PC-3 (cell line): ENCODE measurements at regions not wholly inside any gene's neighbourhood (a gene's known extent, or its start where the extent isn't known, plus 50 kb on each side); places are given as distances from the start of the nearest gene placed in this dataset.

ENCODE experiments used
- ATAC-seq: fragments of 200-7000 bp; cut with Tn5 transposase; 2 replicates; pipeline ENCODE4 v1.9.1; 2020; ENCODE audit warnings: mild to moderate bottlenecking, moderate library complexity
- BruUV-seq: library from RNA; stranded (reverse); fragments of 400-500 nt; replicated peaks from 2 replicates; lab custom pipeline; 2021; lab: Mats Ljungman, UMichigan
- CTCF ChIA-PET: fragments of 300-600 bp; sonication (Branson Sonifier 250); formaldehyde crosslinking; loops from one replicate; lab custom pipeline; 2022; ENCODE audit warnings: antibody characterized with exemption; lab: Charles Lee
- POLR2A ChIA-PET: fragments of 300-600 bp; sonication (Branson Sonifier 250); formaldehyde crosslinking; loops from one replicate; lab custom pipeline; 2022; ENCODE audit warnings: antibody characterized with exemption; ENCODE audit not compliant: unreplicated experiment; lab: Charles Lee
- DNase-seq: peaks from one replicate; pipeline ENCODE4 v3.0.0-alpha.2; 2015
- H2AFZ ChIP-seq: fragments of 300-600 bp; sonication (generic); 2 replicates; pipeline ENCODE4 v1.6.0; 2016; ENCODE audit warnings: antibody characterized with exemption, low read length
- H3F3A ChIP-seq: fragments of 300-600 bp; sonication (generic); one replicate; pipeline ENCODE4 v1.6.0; 2017; ENCODE audit warnings: antibody characterized with exemption, low read length, control low read depth, mild to moderate bottlenecking; ENCODE audit not compliant: unreplicated experiment
- H3K27ac ChIP-seq: fragments of 300-600 bp; sonication (generic); 2 replicates; pipeline ENCODE4 v1.5.1; 2016; ENCODE audit warnings: mild to moderate bottlenecking, low read length
- H3K27me3 ChIP-seq: fragments of 300-600 bp; sonication (generic); 2 replicates; pipeline ENCODE4 v1.6.1; 2016; ENCODE audit warnings: low read length, mixed read lengths
- H3K36me3 ChIP-seq: fragments of 300-600 bp; sonication (generic); 2 replicates; pipeline ENCODE4 v1.6.1; 2016; ENCODE audit warnings: low read depth, mixed run types, low read length, mixed read lengths
- H3K4me1 ChIP-seq: fragments of 300-600 bp; sonication (generic); 2 replicates; pipeline ENCODE4 v1.5.1; 2016; ENCODE audit warnings: low read length; ENCODE audit not compliant: insufficient read depth
- H3K4me2 ChIP-seq: fragments of 300-600 bp; sonication (generic); 2 replicates; pipeline ENCODE4 v1.6.0; 2016; ENCODE audit warnings: low read length
- H3K4me3 ChIP-seq: fragments of 300-600 bp; sonication (generic); 2 replicates; pipeline ENCODE4 v1.5.1; 2016; ENCODE audit warnings: mild to moderate bottlenecking, low read length, mixed read lengths
- H3K79me2 ChIP-seq: fragments of 300-600 bp; sonication (generic); 2 replicates; pipeline ENCODE4 v1.6.1; 2017; ENCODE audit warnings: low read length, mixed read lengths
- H3K9ac ChIP-seq: fragments of 300-600 bp; sonication (generic); 2 replicates; pipeline ENCODE4 v1.6.0; 2016; ENCODE audit warnings: mild to moderate bottlenecking, low read length
- H3K9me2 ChIP-seq: fragments of 300-600 bp; sonication (generic); replicated peaks from 2 replicates; pipeline ENCODE4 v1.6.1; 2016; ENCODE audit warnings: mixed run types, low read length, mixed read lengths
- H3K9me3 ChIP-seq: fragments of 300-600 bp; sonication (generic); 2 replicates; pipeline ENCODE4 v1.6.1; 2016; ENCODE audit warnings: low read length, mixed read lengths
- H4K20me1 ChIP-seq: fragments of 300-600 bp; sonication (generic); 2 replicates; pipeline ENCODE4 v1.6.1; 2016; ENCODE audit warnings: low read length, mixed read lengths
- EZH2 ChIP-seq: fragments of 300-600 bp; sonication (generic); IDR thresholded peaks from one replicate; pipeline ENCODE4 v1.6.1; 2017; ENCODE audit warnings: antibody characterized with exemption, mild to moderate bottlenecking, low read length; ENCODE audit not compliant: unreplicated experiment
- EZH2phosphoT487 ChIP-seq: fragments of 300-600 bp; sonication (generic); IDR thresholded peaks from 2 replicates; pipeline ENCODE4 v1.6.1; 2018; ENCODE audit warnings: mild to moderate bottlenecking, antibody characterized with exemption, low read length, borderline replicate concordance
- intact Hi-C: fragments of 100-400 bp; cut with micrococcal nuclease; formaldehyde crosslinking; loops from 2 replicates; pipeline ENCODE4 v1.9.0; 2023
- TF ChIP-seq, protein P1 (sequence below): fragments of 300-600 bp; sonication (generic); conservative IDR thresholded peaks from 2 replicates; pipeline ENCODE4 v1.5.1; 2017; ENCODE audit warnings: antibody characterized with exemption, low read depth, mild to moderate bottlenecking, low read length

DNA sequence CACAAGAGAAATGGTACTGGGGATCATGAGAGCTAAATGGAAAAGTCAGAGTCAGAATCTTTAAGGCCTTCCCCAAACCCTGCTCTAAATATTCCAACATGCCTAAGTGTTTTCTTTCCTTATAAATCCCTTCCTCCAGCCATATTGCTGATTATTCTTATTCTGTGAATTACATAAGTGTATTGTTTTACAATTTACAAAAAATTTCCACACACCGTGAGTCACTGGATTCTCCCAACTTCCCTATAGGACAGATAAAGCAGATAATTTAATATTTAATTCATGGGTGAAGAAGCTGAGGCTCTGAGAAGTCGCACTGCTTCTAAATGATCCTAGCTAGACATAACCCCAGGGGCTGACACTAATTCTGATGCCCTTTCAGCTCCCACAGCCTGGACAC is 243.3 kb upstream of the JUN start:
- no peak overlapping the region for H3K4me3 ChIP-seq
- intact Hi-C loops: loop anchor here (10.0 kb wide), 1 partner anchor 242 kb away; the partner anchor contains the start of gene JUN
- CTCF ChIA-PET: no interaction called here
- H2AFZ ChIP-seq: no peak overlapping the region
- H3K27ac ChIP-seq: peak overlapping the region; percentile 49
- peaks cover 37% of the 10 kb centered on the region for H3K4me1 ChIP-seq
- no peaks in the 10 kb centered on the region for H3K27me3 ChIP-seq
- ATAC-seq (no peak), DNase-seq (no peak)
- no peak overlapping the region for H3K9ac ChIP-seq
- H3K36me3 ChIP-seq: no peaks in the 10 kb centered on the region
- H4K20me1 ChIP-seq: no peaks in the 10 kb centered on the region
- no TSS peak for BruUV-seq
- H3K9me3 ChIP-seq: no peaks in the 10 kb centered on the region
- no peak for TF ChIP-seq EZH2phosphoT487
- no peak for TF ChIP-seq EZH2
- TF ChIP-seq, protein P1, sequence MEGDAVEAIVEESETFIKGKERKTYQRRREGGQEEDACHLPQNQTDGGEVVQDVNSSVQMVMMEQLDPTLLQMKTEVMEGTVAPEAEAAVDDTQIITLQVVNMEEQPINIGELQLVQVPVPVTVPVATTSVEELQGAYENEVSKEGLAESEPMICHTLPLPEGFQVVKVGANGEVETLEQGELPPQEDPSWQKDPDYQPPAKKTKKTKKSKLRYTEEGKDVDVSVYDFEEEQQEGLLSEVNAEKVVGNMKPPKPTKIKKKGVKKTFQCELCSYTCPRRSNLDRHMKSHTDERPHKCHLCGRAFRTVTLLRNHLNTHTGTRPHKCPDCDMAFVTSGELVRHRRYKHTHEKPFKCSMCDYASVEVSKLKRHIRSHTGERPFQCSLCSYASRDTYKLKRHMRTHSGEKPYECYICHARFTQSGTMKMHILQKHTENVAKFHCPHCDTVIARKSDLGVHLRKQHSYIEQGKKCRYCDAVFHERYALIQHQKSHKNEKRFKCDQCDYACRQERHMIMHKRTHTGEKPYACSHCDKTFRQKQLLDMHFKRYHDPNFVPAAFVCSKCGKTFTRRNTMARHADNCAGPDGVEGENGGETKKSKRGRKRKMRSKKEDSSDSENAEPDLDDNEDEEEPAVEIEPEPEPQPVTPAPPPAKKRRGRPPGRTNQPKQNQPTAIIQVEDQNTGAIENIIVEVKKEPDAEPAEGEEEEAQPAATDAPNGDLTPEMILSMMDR: no peak
- no peaks in the 10 kb centered on the region for H3K9me2 ChIP-seq
- 0 out of 2 replicates have a peak overlapping the region, but pooled peaks have one; percentile 26 for H3K4me2 ChIP-seq
- no peaks in the 10 kb centered on the region for H3K79me2 ChIP-seq
- H3F3A ChIP-seq: no peaks in the 10 kb centered on the region
- POLR2A ChIA-PET: no interaction called here

GRCh38 chr1:59028048-59028447 is 244.2 kb upstream of the JUN start:
- no peaks in the 10 kb centered on the region for H4K20me1 ChIP-seq
- intact Hi-C loops: loop anchor here (10.0 kb wide), 1 partner anchor 243 kb away; the partner anchor contains the start of gene JUN
- H3K4me1 ChIP-seq: peaks cover 37% of the 10 kb centered on the region
- H3K27ac ChIP-seq: no peak overlapping the region
- BruUV-seq: no TSS peak
- H3K9me3 ChIP-seq: no peaks in the 10 kb centered on the region
- H3K9me2 ChIP-seq: no peaks in the 10 kb centered on the region
- ChIA-PET POLR2A (no interaction called here), CTCF (no interaction called here)
- H3K4me2 ChIP-seq: no peak overlapping the region
- no peaks in the 10 kb centered on the region for H3F3A ChIP-seq
- no peaks in the 10 kb centered on the region for H3K36me3 ChIP-seq
- no peak overlapping the region for H3K4me3 ChIP-seq
- H3K79me2 ChIP-seq: no peaks in the 10 kb centered on the region
- DNase-seq (no peak), ATAC-seq (no peak)
- TF ChIP-seq EZH2phosphoT487 (no peak), EZH2 (no peak)
- TF ChIP-seq, protein P1: no peak
- H3K27me3 ChIP-seq: no peaks in the 10 kb centered on the region
- no peak overlapping the region for H2AFZ ChIP-seq
- no peak overlapping the region for H3K9ac ChIP-seq

DNA sequence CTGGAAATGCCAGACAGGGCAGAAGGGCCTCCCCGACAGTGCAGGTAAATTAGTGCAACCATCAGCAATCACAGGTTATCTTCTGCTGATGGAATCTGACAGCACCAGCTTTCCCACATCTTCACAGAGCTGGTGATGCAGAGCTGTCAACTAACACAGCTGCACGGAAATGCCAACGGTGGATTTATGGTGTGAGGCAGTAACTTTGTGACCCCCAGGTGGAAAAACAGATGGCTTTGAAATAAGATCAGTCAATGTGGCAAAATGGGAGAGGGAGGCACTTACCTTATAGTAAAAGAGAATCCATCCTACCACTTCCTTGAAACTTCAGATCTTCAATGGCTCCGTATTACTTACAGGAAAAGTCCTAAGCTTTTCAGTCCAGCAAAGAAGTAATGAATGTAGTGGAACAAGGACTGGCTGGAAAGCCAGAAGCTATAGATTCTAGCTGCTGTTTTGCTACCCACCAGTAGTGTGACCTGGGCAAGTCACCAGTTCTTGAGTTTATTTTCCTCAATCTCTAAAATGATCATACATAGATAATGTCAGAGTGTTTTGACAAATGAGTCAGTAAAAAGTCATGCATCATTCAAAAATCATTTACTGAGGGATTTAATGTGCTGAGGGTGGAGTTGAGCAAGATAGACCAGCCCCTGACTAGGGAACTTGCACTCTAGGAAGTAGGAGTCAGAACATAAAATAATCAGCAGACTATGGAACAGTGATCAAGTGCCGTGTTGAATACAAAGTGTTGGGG is 245.7 kb upstream of the JUN start:
- Histone ChIP-seq H3K4me1 (peaks cover 37% of the 10 kb centered on the region), H3K4me2 (0 out of 2 replicates have a peak overlapping the region, but pooled peaks have one; percentile 39), H3K9me3 (no peaks in the 10 kb centered on the region), H3K4me3 (no peak overlapping the region), H3F3A (no peaks in the 10 kb centered on the region), H3K27ac (no peak overlapping the region), H4K20me1 (no peaks in the 10 kb centered on the region), H3K36me3 (no peaks in the 10 kb centered on the region), H3K79me2 (no peaks in the 10 kb centered on the region), H2AFZ (no peak overlapping the region), H3K9me2 (no peaks in the 10 kb centered on the region), H3K9ac (no peak overlapping the region), H3K27me3 (no peaks in the 10 kb centered on the region)
- TF ChIP-seq EZH2: no peak
- TF ChIP-seq, protein P1: no peak; the same call in 1 of the 2 replicates
- no peak for TF ChIP-seq EZH2phosphoT487
- BruUV-seq: no TSS peak
- peak; percentile 79 for DNase-seq
- intact Hi-C loops: loop anchor here (10.0 kb wide), 1 partner anchor 245 kb away; the partner anchor contains the start of gene JUN
- ChIA-PET POLR2A (no interaction called here), CTCF (no interaction called here)
- peak; percentile 83 for ATAC-seq
